Fibroblast of skin of back (primary cell): ENCODE measurements at regions not wholly inside any gene's neighbourhood (a gene's known extent, or its start where the extent isn't known, plus 50 kb on each side); places are given as distances from the start of the nearest gene placed in this dataset.

Source experiments
- DNase-seq: peaks from one replicate; pipeline ENCODE4 v3.0.0-alpha.2; 2013

DNA sequence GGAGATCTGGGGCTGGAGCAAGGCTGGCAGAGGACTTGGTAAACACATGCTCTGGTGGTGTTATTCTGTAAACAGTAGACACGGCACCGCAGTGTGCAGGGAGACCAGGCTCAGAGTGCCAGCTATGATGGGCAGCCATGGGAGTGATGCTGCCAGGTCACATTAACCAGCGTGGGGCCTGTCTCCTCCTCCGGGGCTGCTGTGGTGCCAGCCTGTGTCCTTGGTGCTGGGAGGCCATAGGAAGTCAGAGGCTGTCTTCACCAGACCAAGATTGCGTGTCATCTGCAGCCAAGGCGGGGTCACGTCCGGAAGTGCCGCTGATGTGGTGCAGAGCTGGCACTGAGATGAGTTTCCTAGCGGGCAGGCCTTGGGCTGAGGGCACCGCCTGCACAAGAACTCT is 236.0 kb downstream of the GLRX3 start:
- no peak for DNase-seq

DNA sequence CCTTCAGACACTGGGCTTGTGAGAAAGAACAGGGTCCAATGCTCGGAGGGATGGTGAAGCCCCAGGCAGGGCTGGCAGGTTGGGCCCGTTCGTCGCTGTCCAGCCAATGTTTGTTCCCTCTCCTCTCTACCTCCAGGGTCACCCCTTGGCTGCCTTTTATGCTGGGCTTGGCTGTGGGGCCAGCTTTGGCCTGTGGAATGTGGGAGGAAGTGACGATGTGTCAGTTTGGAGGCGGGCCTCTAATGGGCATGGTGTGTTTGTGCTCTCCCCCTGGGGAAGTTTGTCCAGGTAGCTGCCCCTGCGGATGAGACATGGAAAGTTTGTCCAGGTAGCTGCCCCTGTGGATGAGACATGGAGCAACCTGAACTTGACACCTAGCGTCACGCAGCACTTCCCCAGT is 236.7 kb downstream of the GLRX3 start:
- DNase-seq = no peak

DNA sequence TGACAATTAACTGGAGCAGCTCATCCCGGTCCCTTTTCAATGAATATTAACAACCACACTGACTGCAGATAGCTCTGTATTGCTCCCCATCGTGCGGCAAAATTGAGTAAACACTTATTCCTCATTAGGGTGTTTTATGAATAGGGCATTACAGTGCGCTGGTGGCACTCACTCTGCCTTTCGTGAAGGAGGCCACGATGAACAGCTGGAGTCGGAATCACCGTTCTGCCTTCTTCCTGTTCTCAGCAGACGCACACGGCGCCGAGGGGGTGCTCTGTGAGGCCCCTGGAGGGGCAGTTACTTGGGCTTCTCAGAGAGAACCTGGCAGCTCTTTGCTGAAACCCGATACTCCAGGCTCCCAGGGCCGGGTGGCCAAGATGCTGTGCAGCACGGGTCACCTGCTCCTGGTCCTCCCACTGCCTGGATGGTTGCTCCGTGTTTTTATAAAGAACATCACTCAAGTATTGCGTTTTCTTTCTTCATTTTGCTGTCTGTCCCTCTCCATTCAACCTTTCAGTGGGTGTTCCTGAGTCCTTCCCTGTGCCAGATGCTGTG is 241.9 kb downstream of the GLRX3 start:
- no peak for DNase-seq

DNA sequence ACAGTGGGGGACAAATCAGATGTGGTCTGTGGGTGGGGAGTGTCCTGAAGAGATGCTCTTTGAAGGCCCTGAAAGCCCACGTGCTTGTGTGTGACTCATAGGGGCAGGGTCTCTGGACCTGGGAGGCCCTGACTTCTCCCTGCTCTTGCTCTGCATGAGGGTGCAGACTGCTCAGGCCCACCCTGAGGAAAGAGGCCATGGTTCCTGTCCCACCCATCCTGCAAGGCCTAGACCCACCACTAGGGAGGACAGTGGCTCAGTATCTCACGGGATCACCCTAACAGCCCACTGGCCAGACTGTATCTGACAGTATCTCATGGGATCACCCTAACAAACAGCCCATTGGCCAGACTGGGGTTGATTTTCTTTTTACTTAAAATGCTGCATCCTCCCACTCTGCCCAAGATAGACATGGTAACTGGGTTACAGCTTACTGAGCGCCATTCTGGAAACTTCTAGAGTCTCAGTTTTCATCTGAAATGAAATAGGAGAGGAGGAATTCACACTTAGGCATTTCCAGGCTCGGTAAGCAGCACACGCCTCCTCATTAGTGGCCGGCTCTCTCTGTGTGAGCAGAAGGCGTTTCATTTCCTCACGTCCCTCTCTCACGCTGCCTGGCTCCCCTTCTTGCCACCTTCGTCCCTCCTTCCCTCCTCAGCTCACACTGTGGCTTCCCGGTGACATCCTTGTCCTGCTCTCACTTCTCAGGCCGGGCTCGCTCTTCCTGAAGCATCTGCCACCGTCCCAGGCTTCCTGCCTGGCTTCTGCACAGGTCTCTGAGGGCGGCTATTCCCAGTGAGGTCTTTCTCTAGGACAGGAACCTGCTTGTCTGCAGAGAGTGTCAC is 242.6 kb downstream of the GLRX3 start:
- DNase-seq = no peak

DNA sequence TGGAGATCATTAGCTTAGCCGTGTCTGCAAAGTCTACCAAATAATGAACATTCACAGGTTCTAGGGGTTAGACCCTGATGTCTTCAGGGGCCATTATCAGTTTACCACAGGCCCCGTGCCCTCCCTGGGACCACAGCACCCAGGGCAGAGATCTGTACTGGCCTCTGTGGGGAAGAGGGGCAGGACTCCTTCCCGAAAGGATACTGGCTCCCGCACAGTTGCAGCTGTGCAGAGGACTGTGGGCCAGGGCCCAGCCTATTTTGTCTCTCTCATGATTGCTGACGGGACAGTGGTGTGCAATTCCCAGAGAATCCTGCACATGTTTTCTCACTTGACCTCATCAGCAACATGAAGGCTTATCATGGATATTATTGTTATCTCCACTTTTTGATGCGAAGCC is 243.9 kb downstream of the GLRX3 start:
- no peak for DNase-seq

DNA sequence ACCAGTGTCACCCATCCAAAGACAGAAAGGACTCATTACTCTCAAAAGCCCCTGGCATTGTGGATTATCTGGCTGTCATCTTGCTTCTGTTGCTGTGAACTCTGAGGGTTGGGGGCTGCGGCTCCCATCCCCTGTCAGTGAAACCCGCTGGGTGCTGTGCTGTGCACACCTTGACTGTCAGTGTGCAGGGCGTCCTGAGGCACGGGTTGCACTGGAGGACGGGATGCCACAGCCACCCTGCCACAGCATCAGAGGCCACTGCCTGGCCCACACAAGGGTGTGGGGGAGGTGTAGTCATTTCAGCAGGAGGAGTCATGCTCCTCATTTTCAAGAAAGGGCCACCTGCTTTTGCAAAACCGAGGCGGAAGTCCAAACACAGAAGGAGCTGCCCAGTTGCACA is 245.8 kb downstream of the GLRX3 start:
- DNase-seq = no peak

DNA sequence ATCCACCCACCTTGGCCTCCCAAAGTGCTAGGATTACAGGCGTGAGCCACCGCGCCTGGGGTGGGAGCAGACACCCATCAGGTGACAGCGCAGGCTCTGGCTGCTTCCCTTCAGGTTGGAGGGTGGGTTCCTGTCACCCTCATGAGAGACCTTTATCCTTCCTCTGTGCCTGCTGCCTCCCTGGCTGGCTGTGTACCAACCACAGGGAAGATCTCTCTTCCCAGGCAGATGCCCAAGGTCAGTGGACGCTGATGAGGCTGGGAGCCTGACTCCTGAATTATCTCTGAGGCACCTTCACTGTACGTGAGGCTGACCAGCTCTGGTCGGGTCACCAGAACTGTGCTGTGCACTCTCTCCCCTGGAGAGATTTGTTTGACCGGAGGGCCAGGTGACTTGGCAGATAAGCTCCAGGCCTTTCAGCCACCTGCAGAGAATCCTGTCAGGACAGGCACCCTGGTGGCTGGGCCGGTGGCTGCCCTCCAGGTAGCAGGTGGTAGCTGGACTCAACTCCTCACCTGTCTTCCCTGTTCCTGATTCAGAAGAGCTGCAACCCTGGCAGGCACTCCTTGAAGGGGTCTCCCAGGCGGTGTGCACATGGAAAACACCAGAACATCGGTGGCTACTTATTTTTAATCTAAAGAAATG is 251.9 kb downstream of the GLRX3 start:
- DNase-seq = no peak

DNA sequence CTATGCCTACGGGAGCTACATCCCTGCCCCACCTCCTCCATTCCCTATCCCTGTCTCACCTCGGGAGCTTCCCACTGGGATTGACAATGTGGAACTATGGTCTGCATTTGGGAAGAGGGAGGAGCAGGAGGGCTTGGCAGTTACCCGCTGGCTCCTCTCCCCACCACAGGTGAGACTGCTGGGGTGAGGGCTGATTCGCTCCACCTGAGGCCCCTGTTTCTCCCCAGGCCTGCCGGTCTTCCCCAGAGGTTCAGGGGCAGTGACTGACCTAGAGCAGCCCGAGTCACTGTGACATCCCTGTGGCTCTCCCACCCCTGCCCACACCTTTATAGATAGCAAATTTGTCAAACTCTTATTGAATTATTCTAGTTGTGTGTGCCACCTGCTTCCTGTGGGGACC is 252.6 kb downstream of the GLRX3 start:
- DNase-seq = no peak

DNA sequence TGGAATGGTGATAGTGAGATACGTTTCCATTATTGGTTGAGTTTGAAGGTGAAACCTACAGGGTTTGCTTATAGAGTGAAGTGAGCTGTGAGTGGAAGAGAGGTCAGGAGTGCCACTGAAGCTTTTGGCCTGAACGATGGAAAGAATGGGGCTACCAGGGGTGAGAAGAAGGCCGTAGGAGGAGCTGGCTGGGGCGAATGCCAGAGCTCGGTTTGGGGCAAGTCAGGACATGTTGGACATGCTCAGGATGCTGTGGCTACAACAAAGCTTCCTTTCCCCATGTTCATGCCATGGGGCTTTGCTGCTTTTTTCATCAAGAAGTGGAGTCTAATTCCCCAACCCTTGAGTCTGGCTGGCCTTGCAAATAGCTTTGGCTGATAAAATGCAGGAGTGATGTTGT is 253.7 kb downstream of the GLRX3 start:
- no peak for DNase-seq

DNA sequence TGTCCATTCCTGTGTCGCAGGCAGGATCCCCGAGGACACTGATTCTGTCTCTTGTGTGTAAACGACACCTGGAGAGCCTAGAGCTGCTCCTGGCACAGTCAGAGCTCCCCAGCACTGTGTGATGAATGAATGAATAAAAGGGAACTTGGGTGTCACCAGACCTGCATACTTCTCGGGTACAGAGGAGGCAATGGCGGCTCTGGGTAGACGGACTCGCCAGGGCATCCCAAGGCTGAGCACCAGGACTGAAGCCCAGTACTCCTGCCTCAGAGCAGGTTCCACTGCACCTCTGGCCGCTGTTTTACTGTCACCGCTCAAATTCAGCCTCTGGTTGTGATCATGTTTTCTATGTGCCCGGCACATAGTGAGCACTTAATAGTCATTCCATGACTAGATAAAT is 255.8 kb downstream of the GLRX3 start:
- DNase-seq = no peak

DNA sequence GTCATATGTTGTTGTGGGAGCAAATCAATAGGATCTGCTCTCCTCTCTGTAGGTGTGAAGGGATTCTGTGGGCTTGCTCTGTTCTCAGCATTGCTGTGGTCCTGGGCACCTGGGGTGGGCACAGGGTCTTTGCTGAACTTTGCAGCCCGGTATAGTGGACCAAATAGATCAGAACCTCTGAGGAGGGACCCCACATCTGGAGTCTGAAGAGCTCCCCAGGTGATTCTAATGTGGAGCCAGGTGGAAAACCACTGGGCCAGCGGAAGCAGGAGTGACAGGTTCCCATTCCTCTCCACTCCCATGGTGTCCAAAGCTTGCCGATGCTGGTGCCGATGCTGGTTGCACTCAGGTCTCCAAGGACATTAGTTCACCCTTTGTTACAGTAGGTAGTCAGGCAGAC is 257.2 kb downstream of the GLRX3 start:
- no peak for DNase-seq

DNA sequence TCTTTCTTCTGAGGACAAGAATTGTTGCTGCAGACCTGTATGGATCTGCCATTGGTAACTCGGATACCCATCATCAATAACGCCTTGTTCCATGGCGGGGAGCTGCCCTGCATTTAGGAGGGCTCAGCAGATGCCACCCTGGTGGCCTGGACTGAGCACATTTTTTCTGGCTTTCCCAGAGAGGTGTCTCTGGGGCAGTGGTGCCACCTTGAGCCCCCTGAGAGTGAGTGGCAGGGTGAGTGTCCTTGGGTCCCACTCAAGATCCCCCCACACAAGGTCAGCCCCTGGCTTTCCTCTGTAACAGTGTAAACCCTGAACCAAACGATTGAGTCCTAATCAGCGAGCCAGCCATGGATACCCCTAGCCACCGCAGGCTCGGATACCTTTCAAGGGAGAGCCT is 258.6 kb downstream of the GLRX3 start:
- DNase-seq = no peak

DNA sequence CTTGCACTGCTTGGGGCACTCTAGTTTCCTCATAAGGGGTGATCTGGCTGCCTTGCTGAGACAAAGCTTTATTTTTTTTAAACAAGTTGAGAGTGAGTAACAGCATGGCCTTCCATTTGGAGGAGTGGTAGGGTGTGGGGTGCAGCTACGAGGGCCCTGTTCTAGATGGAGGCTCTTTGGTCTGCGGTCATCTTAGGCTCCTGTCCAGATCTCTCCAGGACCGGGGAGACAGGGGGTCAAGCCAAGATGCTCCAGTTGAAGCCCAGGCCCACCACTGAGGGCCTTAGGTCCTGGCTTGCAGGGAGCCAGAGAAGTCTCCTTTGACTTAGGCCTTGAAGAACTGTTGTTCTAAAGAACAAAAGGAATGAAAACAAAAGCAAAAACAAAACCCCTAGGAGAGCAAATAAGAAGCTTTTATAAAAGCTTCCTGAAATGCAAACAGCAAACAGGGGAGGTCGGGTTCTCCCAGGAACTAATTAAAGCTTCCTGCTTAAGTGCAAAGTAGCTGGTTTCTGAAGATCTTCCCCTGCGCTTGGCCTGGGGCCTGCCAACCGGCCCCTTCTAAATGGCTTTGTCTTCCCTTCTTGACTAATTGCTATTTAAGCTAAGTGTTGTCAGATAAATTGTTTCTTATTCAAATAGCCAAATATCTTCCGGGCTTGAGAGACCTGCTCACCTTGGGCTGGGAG is 259.2 kb downstream of the GLRX3 start:
- DNase-seq = no peak

DNA sequence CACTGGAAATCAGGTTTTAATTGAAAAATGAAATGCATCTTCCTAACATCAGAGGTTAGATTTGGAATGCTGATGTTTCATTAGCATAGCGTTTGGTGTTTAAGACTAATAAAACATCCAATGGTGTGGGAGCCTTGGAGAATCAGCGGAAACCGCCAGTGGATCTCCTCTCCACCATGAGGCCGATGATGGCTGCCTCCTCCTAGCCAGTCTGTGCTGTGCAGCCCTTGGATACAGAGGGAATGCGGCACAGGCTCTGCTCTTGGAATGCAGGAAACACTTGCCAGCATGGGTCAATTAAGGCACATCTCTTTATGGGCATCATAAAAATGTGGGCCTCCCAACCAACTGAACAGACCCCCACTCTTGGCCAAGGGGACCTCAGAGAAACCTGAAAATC is 259.9 kb downstream of the GLRX3 start:
- DNase-seq = no peak

DNA sequence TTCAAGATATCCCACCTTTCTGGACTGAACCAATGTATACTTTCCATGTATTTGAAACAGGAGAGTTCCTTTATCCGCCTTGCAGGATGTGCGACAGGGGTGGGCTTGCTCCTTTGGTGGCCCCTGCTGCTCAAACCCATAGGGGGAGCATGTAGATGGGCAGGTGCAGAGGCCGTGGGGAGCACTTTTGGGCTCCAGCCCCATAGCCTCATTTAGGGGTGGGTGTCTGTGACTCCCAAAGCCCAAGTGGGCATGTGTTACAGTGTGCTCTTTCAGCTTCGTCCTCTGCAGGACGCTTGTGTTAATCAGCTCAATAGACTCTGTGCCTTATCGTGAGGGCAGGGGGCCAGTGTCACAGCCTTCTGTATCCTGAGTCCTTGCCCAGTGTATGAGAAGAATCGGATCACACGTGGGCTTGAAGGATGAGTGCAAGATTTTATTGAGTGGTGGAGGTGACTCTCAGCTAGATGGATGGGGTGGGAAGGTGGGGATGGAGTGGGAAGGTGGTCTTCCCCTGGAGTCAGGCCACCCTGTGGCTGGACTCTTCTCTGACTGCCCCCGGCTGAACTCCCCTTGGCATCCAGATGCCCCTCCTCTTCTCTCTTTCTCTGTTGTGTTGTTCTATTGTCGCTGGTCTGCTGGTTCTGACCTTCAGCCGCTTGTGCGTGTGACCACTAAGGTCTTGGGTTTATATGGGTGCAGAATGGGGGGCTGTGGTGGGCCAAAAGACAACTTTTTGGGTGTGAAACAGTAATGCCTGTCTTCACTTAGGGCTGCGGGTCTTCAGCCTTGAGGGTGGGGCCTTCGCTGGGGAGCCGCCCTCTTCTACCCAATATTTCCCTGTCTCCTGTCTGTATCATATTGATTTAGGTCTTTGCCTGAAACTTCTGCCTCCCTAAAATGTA is 262.2 kb downstream of the GLRX3 start:
- DNase-seq = no peak

DNA sequence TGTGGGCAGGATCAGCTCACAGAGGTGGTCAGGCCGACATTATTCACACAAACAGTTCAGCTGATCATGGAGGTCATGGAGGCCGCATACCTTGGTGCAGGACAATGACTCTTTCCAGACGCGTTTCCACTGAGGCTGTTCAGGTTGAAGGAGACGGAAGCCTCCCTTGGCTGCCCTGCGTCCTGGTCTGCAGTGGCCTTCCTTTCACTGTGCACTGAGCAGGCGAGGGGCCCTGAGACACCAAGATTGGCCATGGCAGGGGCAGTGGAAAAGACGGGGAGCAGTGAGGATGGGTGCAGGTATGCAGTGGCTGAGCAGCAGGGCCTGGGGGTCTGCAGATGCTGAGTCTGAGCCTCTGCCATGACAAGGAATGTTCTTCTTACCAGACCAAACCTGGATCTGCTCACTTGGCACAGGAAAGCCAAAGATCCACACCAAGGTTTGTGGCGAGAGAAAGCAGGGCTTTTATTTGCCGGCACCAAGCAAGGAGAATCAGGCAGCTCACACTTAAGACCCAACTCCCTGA is 263.3 kb downstream of the GLRX3 start:
- DNase-seq = no peak

DNA sequence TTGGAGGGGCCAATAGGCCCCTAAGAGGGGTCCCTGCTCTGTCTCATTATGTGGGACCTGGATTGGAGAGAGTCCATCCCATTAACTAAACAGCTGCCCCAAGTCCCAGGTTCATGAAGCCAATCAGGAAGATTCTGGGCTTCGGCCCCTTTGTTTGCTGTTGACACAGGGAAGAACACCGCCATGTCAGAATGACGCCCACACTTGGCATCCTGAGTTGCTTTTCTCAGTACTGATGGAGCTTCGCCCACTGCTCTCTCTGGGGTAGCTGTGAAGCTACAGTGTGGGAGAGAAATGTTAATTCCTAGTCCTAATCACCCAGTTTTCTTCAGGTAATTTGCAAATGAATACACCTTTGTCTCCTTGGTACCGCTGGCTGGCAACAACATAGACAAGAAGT is 264.7 kb downstream of the GLRX3 start:
- no peak for DNase-seq

DNA sequence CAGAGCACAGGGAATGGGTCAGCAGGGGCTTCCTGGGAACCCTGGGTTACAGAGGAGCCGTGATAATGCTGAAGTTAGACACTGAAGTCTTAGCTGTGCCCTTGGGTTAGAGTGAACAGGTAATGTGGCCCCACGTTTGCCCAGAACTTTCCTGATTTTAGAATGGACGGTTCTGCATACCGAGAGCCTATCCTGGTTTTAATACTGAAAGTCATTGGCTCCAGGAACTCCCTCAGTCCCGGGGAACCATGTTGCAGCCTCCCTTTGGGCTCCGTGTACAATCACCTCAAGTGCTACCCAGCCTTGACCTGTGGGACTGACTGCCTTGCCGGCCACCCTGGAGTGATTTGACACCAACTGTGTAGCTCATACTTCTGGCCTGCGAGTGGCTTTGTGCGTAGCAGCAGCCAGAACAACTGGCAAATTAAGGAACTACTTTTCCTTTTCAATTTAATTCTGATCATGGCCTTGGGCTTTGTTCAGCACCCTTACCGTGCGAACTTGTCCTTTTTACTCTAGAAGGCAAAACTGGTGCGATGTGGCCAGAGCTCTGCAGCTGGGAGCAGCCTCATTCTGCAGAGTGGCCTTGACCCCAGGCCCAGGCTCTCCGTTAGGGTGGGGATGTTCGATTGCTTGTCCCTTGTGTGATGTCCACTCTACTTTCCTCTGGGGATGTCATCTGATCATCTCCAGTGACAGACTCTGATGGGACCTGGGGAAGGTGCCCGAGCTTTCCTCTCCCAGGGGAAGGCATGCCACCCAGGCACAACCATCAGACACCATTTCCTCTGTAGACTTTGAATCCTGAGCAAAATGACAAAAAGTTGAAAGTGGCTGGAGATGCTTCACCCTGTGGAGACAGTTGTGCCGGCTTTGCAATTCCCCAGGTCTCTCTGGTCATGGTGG is 265.9 kb downstream of the GLRX3 start:
- no peak for DNase-seq

DNA sequence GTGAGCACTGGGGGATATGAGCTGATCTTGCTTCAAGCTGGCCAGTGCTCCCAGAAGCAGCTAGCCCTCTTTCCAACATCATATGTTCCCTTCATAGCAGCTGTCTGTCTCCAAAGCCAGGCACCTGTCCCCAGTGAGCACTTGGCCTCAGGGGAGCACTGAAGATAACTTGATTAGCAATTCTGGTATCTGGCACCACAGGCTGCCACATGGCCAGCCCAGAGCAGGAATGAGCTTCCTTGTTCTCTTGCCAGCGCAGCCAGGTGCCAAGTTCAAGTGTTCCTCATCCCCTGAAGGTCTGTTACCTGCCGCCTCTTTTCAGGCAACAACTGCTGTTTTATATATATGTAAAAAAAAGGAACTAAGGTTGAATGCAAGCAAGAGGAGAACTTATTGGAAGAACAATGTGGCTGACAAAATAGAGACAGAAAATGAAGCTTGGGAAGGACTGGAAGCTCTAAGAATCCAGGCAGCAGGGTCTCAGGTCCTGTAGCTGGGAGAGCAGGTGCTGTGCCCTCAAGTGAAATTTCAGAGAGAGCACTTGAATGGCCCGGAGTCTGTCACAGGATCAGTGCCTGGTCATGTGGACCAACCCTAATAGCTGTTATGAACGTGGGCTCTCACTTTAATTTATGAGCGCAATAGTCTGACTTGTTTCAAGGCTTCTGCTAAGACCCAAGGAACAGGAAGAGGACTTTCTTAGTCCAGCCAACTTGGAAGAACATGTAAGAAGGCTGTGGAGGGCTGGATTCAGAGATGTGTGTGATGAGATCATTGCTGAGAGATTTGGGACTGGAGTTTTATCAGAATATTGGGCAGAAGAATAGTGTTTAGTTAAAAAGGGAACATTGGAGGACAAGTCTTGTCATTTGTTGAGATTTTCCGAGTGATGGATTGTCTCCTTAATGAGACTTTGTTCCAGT is 267.2 kb downstream of the GLRX3 start:
- no peak for DNase-seq

DNA sequence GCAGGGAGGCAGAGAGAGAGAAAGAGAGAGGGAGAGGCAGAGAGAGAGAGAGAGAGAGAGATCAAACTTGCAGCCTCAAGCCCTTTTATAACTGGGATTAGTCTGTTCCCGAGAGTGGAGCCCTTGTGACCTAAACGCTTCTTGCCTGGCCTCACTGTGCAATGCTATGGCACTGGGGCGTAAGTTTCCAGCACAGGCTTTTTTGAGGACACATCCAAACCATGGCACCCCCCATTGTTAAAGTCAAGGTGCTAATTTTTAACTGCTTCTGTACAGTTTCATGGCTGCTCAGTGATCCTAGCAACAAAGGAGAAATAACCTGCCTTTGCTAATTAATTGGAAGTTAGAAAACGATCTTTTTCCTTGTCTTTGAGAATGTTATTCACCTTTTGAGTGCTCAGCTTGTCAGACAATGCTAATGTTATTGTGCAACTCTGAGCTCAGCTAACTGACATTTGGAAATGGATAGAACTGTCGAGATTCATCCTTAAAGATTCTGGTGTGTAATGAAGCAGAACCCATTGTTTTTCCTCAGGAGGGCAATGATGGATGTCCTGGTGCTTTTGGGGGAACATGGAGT is 268.4 kb downstream of the GLRX3 start:
- no peak for DNase-seq
